ENCODE measurements at regions not wholly inside any gene's neighbourhood (a gene's known extent, or its start where the extent isn't known, plus 50 kb on each side); places are given as distances from the start of the nearest gene placed in this dataset.
"Not testable (repeated sequence)": the region's sequence is repeated elsewhere in the genome, so short reads cannot be mapped to it uniquely, and the experiment has no call there.

DNA sequence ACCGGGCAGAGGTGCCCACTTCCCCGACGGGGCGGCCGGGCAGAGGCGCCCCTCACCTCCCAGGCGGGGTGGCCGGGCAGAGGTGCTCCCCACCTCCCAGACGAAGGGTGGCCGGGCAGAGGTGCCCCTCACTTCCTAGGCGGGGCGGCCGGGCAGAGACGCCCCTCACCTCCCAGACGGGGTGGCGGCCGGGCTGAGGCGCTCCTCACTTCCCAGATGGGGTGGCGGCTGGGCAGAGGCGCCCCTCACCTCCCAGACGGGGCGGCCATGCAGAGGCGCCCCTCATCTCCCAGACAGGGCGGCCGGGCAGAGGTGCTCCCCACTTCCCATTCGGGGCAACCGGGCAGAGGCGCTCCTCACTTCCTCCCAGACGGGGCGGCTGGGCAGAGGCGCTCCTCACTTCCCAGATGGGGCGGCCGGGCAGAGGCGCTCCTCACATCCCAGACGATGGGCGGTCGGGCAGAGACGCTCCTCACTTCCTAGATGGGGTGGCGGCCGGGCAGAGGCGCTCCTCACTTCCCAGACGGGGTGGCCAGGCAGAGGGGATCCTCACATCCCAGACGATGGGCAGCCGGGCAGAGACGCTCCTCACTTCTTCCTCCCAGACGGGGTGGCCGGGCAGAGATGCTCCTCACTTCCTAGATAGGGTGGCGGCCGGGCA, 142.3 kb upstream of the NTRK2 start:
- 96% methylated on average over 47 of the region's 49 CpGs for WGBS (ENCODE audit: insufficient coverage)
- H3K27ac Mint-ChIP-seq; H3K9me3 Mint-ChIP-seq; H3K9me3 ChIP-seq (ENCODE audit: control insufficient read depth, insufficient read depth, low read length); H3K27me3 Mint-ChIP-seq (ENCODE audit: low read depth in 2 of 2); DNase-seq; intact Hi-C loops (cut with micrococcal nuclease); H3K4me3 ChIP-seq (ENCODE audit: low read length); H3K36me3 ChIP-seq (ENCODE audit: control insufficient read depth, insufficient read depth, low read length); H3K27me3 ChIP-seq (ENCODE audit: control insufficient read depth, insufficient read depth, low read length); H3K36me3 Mint-ChIP-seq; H3K4me3 Mint-ChIP-seq; H3K4me1 Mint-ChIP-seq; H3K4me1 ChIP-seq (ENCODE audit: control insufficient read depth, insufficient read depth, low read length); H3K27ac ChIP-seq (ENCODE audit: low read length); ATAC-seq: not testable (repeated sequence)

DNA sequence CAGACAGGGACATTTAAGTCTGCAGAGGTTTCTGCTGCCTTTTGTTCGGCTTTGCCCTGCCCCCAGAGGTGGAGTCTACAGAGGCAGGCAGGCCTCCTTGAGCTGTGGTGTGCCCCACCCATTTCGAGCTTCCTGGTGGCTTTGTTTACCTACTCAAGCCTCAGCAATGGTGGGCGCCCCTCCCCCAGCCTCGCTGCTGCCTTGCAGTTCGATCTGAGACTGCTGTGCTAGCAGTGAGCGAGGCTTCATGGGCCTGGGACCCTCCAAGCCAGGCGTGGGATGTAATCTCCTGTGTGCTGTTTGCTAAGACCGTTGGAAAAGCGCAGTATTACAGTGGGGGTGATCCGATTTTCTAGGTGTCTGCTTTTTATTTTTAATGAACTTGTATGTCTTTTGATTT, 133.6 kb upstream of the NTRK2 start:
- WGBS (ENCODE audit: insufficient coverage): 74% methylated on average over 9 of the region's 10 CpGs

DNA sequence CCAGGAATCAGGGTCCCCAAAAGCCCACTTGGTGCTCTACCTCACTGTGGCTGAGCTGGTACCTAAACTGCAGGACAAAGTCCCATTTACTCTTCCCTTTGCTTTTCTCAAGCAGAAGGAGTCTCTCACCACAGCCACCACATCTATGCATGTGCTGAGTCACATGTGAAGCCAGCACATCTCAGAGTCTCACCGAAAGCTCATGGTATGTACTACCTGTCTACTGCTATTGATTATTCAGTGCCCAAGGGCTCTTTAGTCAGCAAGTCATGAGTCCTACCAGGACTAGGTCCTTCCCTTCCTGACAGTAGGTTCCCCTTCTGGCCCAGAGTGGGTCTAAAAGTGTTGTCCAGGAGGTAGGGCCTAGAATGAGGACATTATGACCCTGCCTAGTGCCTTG, 130.7 kb upstream of the NTRK2 start:
- Histone ChIP-seq H3K27me3 (ENCODE audit: control insufficient read depth, insufficient read depth, low read length) (no peaks in the 10 kb centered on the region), H3K4me3 (ENCODE audit: low read length) (no peak overlapping the region), H3K36me3 (ENCODE audit: control insufficient read depth, insufficient read depth, low read length) (no peaks in the 10 kb centered on the region), H3K4me1 (ENCODE audit: control insufficient read depth, insufficient read depth, low read length) (no peaks in the 10 kb centered on the region), H3K9me3 (ENCODE audit: control insufficient read depth, insufficient read depth, low read length) (no peaks in the 10 kb centered on the region), H3K27ac (ENCODE audit: low read length) (no peak overlapping the region)
- H3K9me3 Mint-ChIP-seq: peaks cover 5 to 17% of the 10 kb centered on the region in 2 donors
- no peaks in the 10 kb centered on the region for H3K4me1 Mint-ChIP-seq
- peaks cover 20% of the 10 kb centered on the region for H3K36me3 Mint-ChIP-seq
- no peak overlapping the region for H3K4me3 Mint-ChIP-seq
- ATAC-seq (no peak), DNase-seq (no peak)
- 84% methylated on average over 1 of the region's 1 CpG for WGBS (ENCODE audit: insufficient coverage)
- H3K27ac Mint-ChIP-seq: no peak overlapping the region
- TF ChIP-seq, protein P1, sequence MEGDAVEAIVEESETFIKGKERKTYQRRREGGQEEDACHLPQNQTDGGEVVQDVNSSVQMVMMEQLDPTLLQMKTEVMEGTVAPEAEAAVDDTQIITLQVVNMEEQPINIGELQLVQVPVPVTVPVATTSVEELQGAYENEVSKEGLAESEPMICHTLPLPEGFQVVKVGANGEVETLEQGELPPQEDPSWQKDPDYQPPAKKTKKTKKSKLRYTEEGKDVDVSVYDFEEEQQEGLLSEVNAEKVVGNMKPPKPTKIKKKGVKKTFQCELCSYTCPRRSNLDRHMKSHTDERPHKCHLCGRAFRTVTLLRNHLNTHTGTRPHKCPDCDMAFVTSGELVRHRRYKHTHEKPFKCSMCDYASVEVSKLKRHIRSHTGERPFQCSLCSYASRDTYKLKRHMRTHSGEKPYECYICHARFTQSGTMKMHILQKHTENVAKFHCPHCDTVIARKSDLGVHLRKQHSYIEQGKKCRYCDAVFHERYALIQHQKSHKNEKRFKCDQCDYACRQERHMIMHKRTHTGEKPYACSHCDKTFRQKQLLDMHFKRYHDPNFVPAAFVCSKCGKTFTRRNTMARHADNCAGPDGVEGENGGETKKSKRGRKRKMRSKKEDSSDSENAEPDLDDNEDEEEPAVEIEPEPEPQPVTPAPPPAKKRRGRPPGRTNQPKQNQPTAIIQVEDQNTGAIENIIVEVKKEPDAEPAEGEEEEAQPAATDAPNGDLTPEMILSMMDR (IDR thresholded peaks at IDR 0.05): no peak
- peaks cover 9 to 11% of the 10 kb centered on the region in 2 donors for H3K27me3 Mint-ChIP-seq (ENCODE audit: low read depth in 2 of 2)
- intact Hi-C loops (cut with micrococcal nuclease): no loop called here

More for the DNA sequence above, 133.6 kb upstream of the NTRK2 start:
- DNase-seq; H3K4me3 ChIP-seq (ENCODE audit: low read length); H3K4me1 Mint-ChIP-seq; H3K36me3 ChIP-seq (ENCODE audit: control insufficient read depth, insufficient read depth, low read length); H3K27ac Mint-ChIP-seq; ATAC-seq; H3K27ac ChIP-seq (ENCODE audit: low read length); H3K9me3 ChIP-seq (ENCODE audit: control insufficient read depth, insufficient read depth, low read length); H3K27me3 ChIP-seq (ENCODE audit: control insufficient read depth, insufficient read depth, low read length); H3K4me3 Mint-ChIP-seq; intact Hi-C loops (cut with micrococcal nuclease); H3K4me1 ChIP-seq (ENCODE audit: control insufficient read depth, insufficient read depth, low read length): not testable (repeated sequence)
- Mint-ChIP-seq H3K9me3 (peaks cover 5 to 17% of the 10 kb centered on the region in 2 donors), H3K27me3 (ENCODE audit: low read depth in 2 of 2) (peaks cover 15 to 16% of the 10 kb centered on the region in 2 donors), H3K36me3 (peaks cover 20% of the 10 kb centered on the region)

DNA sequence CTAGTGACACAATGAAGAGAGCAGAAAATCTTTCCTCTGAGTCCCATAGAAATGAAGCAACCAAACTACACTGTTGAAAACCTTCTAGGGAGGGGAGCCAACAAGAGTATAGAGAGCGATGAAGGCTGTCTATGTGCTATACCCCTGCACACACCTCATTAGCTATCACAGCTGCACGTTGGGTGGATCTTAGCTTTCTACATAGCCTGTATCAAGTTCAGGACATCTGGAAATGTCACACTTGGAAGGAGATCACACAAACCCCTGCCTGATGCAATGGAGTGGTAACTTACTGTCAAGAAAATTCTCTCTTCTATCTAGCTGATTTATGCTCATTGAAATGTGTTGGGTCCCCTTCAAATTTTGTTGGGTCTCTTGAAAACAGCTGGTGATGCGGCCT, 127.0 kb upstream of the NTRK2 start:
- Histone ChIP-seq H3K4me1 (ENCODE audit: control insufficient read depth, insufficient read depth, low read length) (no peaks in the 10 kb centered on the region), H3K27me3 (ENCODE audit: control insufficient read depth, insufficient read depth, low read length) (no peaks in the 10 kb centered on the region), H3K27ac (ENCODE audit: low read length) (no peak overlapping the region), H3K9me3 (ENCODE audit: control insufficient read depth, insufficient read depth, low read length) (no peaks in the 10 kb centered on the region), H3K4me3 (ENCODE audit: low read length) (no peak overlapping the region), H3K36me3 (ENCODE audit: control insufficient read depth, insufficient read depth, low read length) (no peaks in the 10 kb centered on the region)
- H3K36me3 Mint-ChIP-seq: peaks cover 5% of the 10 kb centered on the region
- H3K4me1 Mint-ChIP-seq: no peaks in the 10 kb centered on the region
- no peak overlapping the region for H3K4me3 Mint-ChIP-seq
- intact Hi-C loops (cut with micrococcal nuclease): no loop called here
- H3K27ac Mint-ChIP-seq: no peak overlapping the region
- 96% methylated on average over 3 of the region's 3 CpGs for WGBS (ENCODE audit: insufficient coverage)
- H3K27me3 Mint-ChIP-seq (ENCODE audit: low read depth in 2 of 2): peaks cover 0 to 8% of the 10 kb centered on the region in 2 donors
- peaks cover 3 to 7% of the 10 kb centered on the region in 2 donors for H3K9me3 Mint-ChIP-seq
- TF ChIP-seq, protein P1 (IDR thresholded peaks at IDR 0.05): no peak
- ATAC-seq (no peak), DNase-seq (no peak)

All from natural killer cell (primary cell).